NCI-H446 treated with DMSO at 0.1 percent for 48 hours (cell line): ENCODE measurements at regions not wholly inside any gene's neighbourhood (a gene's known extent, or its start where the extent isn't known, plus 50 kb on each side); places are given as distances from the start of the nearest gene placed in this dataset.

Experiments used
- DNase-seq: peaks from one replicate; lab custom pipeline; 2025; lab: John Stamatoyannopoulos, UW

DNA sequence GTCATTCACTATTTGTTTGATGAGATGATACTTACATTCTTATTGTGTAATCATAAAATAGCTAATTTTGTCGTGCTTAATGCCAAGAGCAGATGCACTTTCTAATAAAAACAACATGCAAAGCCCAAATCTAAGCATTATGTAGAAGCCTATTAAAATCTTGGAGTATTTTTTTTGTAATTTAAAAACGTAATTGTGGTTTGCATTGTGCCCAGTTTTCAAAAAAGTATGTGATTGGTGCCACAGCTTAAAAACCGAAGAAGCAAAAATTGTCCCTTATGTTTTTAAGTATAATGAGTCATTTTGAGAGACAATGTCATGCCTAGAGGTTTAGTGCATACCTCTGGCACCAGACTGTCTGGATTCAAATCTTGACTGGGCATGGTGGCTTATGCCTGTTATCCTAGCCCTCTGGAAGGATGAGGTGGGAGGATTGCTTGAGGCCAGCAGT, 464.8 kb upstream of the RGS6 start:
- peak; percentile 69 for DNase-seq

DNA sequence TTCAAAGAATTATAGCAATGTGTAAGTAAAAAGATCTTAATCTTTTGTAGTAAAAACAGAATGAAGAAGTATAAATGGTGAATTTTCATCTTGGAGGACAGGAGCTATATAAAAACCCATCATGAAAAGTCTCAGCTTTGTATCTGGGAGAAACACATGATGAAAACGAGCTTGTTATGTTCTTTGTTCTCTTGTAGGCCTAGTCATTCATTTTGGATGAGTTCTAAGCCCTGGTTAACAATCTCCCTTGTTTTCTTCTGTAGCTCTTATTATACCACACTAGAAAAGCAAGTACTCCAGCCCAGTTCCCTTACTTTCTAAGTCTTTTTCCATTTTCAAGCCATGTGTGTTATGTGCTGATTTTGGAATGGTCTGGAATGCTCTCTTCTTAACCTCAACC, 463.5 kb upstream of the RGS6 start:
- no peak for DNase-seq

DNA sequence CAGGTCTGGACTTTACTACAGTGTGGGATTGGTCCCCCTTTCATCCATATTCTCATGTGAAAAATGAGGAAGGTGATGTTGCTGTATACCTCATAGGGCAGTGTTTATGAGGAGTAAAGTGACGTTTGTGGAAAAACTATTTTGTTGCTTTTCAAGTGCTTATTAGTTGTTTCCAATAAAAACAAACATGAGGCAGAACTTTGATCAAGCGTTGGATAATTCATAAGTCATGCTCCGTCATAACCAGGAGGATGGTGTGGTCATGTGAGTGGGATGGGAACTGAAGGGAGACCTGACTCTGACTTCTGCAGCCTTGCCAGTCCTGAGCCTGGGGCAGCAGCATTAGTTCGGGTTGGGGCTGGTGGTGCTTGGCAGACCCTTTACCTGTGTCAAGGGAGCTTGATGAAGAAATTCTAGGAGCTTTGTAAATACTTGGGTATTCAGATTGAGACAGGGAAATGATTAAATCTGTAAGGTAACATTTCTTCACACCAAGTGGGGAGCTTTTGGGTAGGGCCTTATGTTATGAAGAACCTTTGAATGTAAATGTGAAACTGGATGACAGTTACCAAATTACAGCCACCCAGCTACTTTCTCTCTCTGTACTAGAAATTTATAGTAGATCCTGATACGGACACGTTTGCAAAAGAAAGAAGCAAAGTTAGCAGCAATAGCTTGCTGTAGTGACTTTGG, 462.4 kb upstream of the RGS6 start:
- DNase-seq, result no peak

DNA sequence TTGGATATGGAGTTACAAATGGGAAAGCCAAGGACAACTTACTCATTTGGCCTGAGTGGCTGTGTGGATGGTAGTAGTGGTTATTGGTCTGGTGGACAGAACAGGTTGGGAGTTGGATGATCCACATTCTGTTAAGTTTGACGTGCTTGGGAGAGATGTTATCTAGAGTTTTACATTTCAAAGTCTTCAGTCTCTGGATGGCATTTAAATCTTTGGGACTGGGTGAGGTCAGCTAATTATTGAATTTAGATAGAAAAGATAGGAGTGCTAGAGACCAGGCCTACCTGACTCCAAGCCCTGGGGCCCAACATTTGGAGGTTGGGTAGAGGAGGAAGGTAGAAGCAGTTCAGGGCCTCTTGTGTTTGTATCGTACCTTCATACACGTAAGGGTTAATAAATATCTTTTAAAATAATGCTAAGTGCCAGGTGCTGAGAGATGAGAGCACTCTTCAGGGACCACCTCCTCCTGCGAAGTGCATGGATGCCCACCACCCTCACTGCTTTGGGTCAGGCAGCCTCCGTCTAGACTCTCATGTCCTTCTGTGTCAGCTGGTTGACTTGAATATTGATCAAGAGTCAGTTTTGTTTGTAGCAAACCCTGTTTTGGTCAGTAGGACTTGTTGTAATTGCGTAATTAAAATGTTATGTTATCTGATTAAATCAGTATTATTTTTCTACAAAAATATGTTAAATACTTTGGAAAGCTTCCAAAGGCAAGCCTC, 460.4 kb upstream of the RGS6 start:
- no peak for DNase-seq

DNA sequence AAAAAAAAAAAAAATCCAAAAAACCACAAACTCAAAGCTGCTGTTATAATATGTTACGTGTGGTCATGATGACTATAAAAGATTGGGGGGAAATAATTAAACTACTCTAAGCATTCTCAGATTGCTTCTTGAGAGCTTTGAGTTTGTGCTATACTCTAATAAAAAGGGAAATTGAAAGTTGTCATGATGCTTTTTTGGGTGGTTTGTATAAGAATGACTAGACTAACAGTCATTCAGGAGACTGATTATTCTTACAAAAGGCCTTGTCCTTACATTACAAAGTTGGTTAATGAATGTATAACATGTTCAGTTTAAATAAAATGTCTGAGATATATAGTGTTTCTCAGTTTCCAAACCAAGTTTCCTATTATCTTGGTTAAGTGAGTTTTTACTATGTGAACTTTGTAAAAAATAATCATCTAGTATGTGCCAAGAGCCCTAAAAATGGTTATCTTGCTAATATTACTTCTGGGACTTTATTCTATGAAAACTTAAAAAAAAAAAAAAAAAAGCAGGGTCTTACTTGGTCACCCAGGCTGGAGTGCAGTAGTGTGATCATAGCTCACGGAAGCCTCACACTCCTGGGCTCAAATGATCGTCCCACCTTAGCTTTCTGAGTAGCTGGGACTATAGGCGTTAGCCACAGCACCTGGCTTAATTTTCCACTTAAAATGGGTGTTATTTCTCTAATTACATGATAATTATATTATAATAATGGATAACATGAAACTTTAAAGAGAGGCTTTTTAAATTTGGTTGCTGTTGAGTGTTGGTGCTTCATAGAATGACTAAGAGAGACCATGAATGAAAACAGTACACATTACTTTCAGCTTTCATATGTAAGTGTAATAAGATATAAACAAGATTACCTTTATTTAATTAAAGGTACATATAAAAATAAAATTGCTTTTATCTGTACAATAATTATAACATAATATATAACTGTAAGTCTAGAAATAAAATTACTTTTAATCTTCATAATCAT, 459.6 kb upstream of the RGS6 start:
- no peak for DNase-seq

DNA sequence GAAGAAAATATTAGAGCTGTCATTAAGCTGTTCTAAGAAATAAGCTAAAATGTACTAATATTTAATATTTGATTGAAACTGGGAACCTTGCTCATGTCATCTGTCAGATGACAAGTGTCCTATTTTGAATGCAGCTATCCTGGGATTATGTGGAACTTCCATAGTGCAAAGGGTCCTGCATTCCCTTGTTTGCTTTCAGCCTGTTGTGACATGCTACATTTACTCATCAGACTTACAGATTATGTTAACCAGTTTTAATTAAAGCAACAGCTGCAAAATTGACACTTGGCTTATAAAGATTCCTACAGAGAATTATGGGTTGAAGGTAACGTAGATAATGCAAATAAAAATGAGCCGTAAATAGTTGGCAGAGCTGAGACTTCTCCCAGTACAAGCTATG, 458.4 kb upstream of the RGS6 start:
- no peak for DNase-seq

DNA sequence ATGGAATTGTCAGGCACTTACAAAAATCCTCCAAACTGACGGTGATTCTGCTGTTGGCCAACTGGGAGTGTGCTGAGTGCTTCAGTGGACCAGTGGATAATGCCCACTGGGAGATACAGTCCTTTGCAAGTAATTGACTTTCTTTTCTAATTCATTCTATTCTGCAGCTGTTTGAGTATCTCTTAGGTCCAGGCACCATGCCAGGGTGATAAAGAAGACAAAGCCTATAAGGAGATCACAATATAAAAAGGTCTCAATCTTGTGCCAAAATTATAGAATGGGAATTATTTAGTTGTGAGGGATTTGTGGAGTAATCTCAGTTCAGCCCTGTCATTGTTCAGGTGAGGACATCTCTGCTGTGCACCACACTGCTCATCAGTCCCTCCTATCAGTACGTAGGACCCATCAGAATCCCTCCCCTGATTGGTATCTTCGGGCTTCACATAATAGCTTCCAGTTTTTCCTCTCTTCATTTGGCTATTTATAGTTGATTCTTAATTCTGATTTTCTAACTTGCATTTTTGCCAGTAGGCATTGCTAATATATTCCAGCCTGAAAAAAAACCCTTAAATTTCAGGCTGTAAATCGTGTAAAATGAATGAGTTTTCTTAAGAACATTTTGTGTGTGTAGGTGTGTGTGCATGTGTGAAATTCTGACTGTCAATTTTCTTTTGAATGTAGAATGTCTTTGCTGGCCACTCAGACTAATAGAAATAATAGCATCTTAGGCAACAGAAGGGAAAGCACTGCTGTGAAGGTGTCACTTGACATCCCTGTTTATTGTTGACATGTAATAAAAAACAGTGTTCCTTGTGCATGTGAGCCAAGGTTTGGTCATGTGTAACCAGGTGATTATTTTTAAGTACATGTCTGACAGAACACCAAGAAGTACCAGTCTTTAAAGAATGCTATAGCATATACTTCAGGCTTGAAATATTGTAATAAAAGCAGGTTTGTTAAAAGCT, 457.6 kb upstream of the RGS6 start:
- DNase-seq, result no peak

DNA sequence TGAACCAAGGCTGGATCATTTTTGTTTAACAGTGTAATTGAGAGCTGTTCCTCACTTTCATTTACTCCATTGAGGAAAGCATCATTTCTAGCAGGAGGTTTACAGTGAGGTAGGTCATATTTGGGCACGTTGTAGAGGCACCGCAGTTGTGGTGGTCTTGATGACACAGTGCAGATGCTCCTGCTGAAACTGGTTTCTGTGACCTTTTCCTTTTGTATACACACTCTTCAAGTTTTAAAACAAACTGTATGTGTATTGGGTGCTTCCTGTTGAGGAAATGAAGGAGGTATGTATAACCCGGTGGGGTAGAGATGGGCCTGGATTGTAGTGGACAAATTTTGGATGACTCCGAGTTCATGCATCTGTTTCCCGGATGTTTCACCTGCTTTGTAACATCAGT, 456.3 kb upstream of the RGS6 start:
- DNase-seq, result no peak

DNA sequence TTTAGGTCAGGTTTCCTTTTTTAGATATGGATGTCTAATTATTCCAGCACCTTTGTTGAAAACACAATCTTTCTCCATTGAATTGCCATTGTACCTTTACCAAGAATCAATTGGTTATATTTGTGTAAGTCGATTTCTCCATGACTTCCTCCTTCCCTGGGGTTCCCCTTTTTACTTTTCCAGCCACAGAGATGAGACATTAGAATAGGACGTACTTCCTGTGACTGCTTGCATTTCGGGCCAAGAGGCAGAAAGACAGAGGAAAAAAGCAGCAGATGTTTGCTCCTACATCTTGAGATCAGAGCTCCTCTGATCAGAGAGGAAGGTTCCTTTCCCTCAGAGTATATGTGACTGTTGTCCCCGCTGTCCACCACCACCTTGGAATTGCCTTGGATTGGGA, 453.7 kb upstream of the RGS6 start:
- no peak for DNase-seq

DNA sequence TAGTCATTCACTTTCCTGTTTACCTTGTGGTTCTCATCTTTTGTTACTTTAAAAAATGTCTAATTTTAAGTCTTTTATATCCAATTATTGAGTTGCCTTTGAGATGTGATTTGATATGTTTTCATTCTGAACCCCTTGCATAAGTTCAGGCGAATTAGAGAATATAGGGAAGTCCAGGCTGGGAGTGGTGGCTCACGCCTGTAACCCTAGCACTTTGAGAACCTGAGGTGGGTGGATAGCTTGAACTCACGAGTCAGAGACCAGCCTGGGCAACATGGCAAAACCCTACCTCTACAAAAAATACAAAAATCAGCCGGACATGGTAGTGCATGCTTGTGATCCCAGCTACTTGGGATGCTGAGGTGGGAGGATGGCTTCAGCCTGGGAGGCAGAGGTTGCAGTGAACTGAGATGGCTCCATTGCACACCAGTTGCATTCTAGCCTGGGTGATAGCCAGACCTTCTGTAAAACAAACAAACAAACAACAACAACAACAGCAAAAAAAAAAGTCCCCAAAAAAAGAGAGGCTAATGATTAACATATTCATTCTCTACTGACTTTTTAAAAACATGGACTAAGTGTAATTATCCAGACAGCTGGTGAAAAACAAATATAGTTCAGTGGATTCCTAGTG, 451.1 kb upstream of the RGS6 start:
- no peak for DNase-seq

DNA sequence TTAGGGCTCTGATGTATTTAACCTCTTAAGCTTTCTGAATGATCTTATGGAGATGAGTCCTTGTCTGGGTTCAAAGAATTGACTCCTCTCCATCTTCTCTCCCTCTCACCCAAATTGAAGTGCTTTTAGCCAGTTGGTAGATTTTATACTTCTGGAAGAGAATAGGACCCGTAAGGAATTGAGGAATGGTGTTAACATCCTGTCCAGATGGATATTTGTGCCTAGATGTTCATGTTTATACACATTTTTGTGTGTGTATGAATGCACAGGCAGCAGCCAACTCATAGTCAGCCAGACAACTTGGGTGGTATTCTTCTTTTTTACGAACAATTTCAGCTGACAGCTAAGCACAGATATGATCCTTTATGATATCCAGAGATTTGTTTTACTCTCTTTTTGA, 449.6 kb upstream of the RGS6 start:
- peak; percentile 34 for DNase-seq

DNA sequence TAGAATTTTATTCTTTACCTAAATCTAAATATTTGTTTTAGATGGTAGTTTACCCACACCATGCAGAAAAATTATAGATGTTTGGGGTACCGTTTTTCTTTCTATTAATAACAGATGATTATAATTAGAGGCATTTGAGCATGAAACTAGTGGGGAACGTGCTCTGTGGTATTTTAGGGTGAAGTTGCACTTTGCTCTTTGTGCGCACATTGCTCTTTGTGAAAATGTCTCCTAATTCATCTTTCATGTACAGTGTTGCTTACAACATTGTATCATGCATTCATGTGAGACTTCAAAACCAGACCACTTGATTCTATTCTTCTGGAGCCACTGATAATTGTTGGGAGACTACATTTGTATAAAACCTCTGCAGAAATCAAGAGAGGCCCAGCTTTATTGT, 449.1 kb upstream of the RGS6 start:
- DNase-seq, result no peak

DNA sequence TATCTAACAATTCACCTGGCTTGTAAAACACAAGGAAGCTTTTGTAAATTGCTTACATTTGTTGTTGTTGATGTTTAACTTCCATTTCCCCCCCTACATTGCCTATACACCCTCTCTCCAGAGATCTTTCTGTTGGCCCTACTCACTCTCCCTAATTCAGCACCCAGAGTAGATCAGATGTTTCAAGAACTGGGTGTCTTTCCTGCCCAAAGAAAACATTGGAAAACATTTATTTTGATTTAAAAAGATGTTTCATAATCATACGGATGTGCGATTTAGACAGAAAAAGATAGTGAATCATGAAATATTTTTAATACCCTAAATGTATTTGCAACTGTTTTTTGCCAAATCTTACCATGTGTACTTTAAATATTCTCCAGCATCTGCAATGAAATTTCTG, 446.4 kb upstream of the RGS6 start:
- DNase-seq, result no peak

DNA sequence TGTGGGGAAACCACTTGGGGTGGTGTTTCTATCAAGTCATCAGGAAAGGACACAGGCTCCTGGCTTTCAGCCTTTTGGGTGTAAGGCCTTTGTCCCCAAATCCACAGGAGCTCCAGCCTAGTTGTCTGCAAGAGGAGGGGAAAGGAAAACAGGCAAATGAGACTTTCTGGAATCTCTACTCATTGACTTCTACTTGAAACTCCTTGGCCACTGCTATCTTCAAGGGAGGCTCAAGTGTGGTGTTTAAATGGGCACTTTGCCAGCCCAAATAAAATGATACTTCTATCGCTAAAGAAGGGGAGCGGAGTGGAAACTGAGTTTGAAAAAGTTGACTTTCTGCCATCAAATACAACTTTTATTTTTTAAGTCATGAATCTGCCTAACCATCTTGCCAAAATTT, 445.9 kb upstream of the RGS6 start:
- no peak for DNase-seq

DNA sequence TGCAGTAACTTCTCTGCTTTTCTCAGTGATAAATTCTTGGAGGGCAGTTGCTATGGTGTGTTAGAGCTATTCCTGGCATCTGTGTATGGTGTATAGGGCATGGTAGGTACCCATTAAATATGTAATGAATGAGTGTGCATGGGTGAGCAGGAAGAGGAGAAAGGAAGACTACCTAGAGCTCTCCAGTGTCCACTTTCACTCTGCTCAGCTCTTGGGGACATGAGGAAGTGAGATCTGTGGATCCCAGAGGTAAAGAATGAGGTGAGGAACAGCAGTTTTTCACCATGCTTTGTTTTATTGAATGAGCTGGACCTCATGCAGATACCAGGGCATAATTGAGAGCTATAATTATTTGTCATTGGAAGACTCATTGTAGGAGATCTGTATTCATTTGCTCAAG, 444.8 kb upstream of the RGS6 start:
- no peak for DNase-seq

DNA sequence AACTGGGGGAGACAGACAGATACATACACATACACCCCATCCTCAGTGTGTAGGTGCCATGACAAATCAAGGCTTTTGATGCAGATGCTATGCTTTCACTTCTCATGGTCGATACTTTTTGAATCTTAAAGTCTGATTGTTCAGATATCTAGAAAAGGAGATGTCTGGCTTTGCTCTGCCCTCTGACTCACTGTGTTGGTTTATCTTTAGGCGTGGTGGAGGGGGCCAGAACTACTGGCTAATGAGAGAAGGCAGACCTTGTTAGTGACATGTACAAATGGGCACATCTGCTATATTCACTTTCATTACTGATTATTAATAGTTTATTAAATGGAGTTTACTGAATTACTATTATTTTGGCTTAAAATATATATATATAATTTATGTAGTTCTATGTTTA, 444.3 kb upstream of the RGS6 start:
- no peak for DNase-seq

DNA sequence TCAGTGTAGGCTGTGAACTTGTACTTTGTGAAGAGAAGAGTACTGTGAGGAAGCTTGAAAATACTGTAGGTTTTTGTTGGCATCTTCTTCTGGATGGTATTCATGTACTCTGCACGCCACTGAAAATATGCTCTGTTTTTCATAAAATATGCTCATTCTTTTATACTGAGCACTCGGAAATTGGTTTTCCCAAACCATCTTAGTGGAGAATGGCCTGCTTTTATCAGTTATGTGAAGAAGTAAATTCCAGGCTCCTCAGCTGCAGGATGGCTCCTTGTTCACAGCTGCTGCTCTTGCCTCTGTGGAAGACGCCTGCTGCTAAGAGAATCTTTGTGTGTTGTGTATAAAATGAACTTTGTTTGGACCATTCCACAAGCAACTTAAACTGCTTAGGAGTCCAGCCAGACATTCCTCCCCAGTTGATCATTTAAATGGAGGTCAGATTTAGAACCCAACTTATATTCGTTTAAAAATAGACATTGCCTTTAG, 443.5 kb upstream of the RGS6 start:
- no peak for DNase-seq

DNA sequence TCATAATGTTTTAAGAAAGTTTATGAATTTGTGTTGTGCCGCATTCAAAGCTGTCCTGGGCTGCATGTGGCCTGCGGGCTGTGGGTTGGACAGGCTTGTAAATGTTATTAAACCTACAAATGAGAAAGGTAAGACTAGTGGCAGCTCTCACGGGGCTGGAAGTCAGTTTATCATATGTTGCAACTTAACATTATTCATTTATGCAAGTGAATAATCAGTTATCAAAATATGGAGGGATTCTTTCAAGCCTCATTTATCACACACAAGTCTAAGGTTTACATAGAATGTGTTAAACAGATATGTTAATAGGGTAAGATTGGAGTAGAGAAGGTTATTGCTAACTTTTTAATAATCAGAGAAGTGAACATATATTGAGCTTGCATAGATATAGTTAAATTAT, 442.5 kb upstream of the RGS6 start:
- no peak for DNase-seq

DNA sequence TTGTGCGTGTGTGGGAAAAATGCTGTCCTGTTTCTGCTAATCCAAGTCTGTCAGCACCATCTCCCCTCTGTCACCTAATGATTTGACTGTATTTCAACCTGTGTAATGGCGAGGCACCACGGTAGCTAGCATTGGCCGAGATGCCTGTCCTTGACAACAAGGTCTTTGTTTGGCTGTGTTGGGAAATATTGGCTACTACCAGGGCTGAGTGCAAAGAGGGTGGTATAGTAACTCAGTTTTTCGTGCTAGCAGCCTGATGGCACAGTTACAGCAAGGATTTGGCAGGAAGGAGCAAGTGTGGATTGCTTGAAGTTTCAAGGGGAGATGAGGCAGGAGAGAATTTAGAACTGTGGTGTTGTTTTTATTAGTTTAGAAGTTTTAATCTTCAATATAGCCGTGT, 440.3 kb upstream of the RGS6 start:
- DNase-seq, result peak; percentile 69

DNA sequence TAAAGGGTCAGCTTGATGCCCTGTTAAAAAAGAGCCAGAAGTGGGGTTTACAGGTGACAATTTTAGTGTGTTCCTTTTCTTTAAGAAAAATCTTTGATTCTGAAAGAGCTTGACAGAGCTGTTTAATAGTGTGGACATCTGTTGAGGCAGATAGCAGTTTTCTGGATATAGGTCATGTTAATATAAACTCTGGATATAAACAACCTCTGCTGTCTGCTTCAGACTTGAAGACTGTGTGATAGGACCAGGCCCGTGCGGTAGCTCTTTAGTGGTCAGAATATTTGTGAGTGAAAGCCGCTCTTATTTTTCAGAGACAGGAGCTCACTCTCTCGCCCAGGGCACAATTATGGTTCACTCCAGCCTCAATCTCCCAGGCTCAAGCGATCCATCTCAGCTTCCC, 439.9 kb upstream of the RGS6 start:
- peak; percentile 39 for DNase-seq

DNA sequence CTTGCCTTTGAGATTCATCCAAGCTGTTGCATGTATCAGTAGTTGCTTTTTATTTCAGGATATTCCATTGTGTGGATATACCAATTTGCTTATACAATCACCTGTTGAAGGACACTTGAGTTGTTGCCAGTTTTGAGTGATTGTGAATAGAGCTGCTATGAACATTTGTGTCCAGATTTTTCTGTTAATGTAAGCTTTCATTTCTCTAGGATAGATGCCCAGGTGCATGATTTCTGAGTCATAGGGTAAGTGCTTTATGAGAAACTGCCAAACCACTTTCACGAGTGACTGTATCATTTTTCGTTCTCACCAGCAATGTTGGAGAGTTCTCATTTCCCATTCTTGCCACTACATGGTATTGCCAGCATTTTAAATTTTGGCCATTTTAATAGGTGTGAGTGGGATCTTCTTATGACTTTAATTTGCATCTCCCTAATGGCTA, 434.6 kb upstream of the RGS6 start:
- peak; percentile 40 for DNase-seq
